ENCODE measurements at regions not wholly inside any gene's neighbourhood (a gene's known extent, or its start where the extent isn't known, plus 50 kb on each side); places are given as distances from the start of the nearest gene placed in this dataset.
"Not testable (repeated sequence)": the region's sequence is repeated elsewhere in the genome, so short reads cannot be mapped to it uniquely, and the experiment has no call there.

GRCh38 chr5:103425686-103426454, 136.7 kb downstream of the NUDT12 start:
- DNase-seq, result no peak

- no peak for DNase-seq
Observed at GRCh38 chr5:103424453-103425205, 138.0 kb downstream of the NUDT12 start.

- DNase-seq, result no peak
Observed at GRCh38 chr5:103424026-103424425, 138.6 kb downstream of the NUDT12 start.

GRCh38 chr5:103422756-103423155, 139.8 kb downstream of the NUDT12 start:
- DNase-seq, result no peak

- no peak for DNase-seq
Observed at GRCh38 chr5:103414604-103415003, 148.0 kb downstream of the NUDT12 start.

GRCh38 chr5:103411711-103412110, 150.9 kb downstream of the NUDT12 start:
- no peak for DNase-seq

GRCh38 chr5:103410172-103410571, 151.6 kb downstream of the MACIR start:
- no peak for DNase-seq

- DNase-seq, result no peak
Observed at GRCh38 chr5:103409013-103409670, 150.6 kb downstream of the MACIR start.

- DNase-seq, result no peak
Observed at GRCh38 chr5:103408408-103408807, 149.8 kb downstream of the MACIR start.

GRCh38 chr5:103407402-103407801, 148.8 kb downstream of the MACIR start:
- no peak for DNase-seq

GRCh38 chr5:103404483-103404882, 145.9 kb downstream of the MACIR start:
- DNase-seq, result no peak

- no peak for DNase-seq
Observed at GRCh38 chr5:103402851-103403250, 144.3 kb downstream of the MACIR start.

GRCh38 chr5:103397739-103398581, 139.4 kb downstream of the MACIR start:
- no peak for DNase-seq

- DNase-seq, result no peak
Observed at GRCh38 chr5:103394676-103395075, 136.1 kb downstream of the MACIR start.

- peak; percentile 32 for DNase-seq
Observed at GRCh38 chr5:103393101-103393754, 134.7 kb downstream of the MACIR start.

GRCh38 chr5:103391659-103392058, 133.1 kb downstream of the MACIR start:
- no peak for DNase-seq

GRCh38 chr5:103389846-103390245, 131.3 kb downstream of the MACIR start:
- DNase-seq, result no peak

- no peak for DNase-seq
Observed at GRCh38 chr5:103389357-103389756, 130.8 kb downstream of the MACIR start.

- DNase-seq, result no peak
Observed at GRCh38 chr5:103385722-103386121, 127.2 kb downstream of the MACIR start.

GRCh38 chr5:103377638-103378037, 119.1 kb downstream of the MACIR start:
- not testable (repeated sequence) for DNase-seq

- DNase-seq, result no peak
Observed at GRCh38 chr5:103375863-103376591, 117.5 kb downstream of the MACIR start.

GRCh38 chr5:103375350-103375749, 116.8 kb downstream of the MACIR start:
- no peak for DNase-seq
